ENCODE measurements at regions not wholly inside any gene's neighbourhood (a gene's known extent, or its start where the extent isn't known, plus 50 kb on each side); places are given as distances from the start of the nearest gene placed in this dataset.
"Not testable (repeated sequence)": the region's sequence is repeated elsewhere in the genome, so short reads cannot be mapped to it uniquely, and the experiment has no call there.

- DNase-seq: no peak
- no peak overlapping the region for H3K27ac Mint-ChIP-seq
- H3K27me3 Mint-ChIP-seq: no peaks in the 10 kb centered on the region
- no peak overlapping the region for H3K4me3 Mint-ChIP-seq
- no peaks in the 10 kb centered on the region for H3K36me3 Mint-ChIP-seq (ENCODE audit: low read depth)
- no peaks in the 10 kb centered on the region for H3K4me1 Mint-ChIP-seq (ENCODE audit: low read depth)
- H3K9me3 Mint-ChIP-seq: no peaks in the 10 kb centered on the region
Observed at GRCh38 chr14:38549564-38549963, 293.7 kb upstream of the CLEC14A start.

GRCh38 chr14:38547961-38548490 is 292.1 kb upstream of the CLEC14A start:
- Mint-ChIP-seq H3K27ac (no peak overlapping the region), H3K9me3 (no peaks in the 10 kb centered on the region), H3K27me3 (no peaks in the 10 kb centered on the region), H3K36me3 (ENCODE audit: low read depth) (no peaks in the 10 kb centered on the region), H3K4me1 (ENCODE audit: low read depth) (no peaks in the 10 kb centered on the region), H3K4me3 (no peak overlapping the region)
- no peak for DNase-seq

GRCh38 chr14:38546932-38547551 is 291.1 kb upstream of the CLEC14A start:
- Mint-ChIP-seq H3K9me3 (no peaks in the 10 kb centered on the region), H3K4me3 (no peak overlapping the region), H3K27me3 (no peaks in the 10 kb centered on the region), H3K27ac (no peak overlapping the region), H3K36me3 (ENCODE audit: low read depth) (no peaks in the 10 kb centered on the region), H3K4me1 (ENCODE audit: low read depth) (no peaks in the 10 kb centered on the region)
- no peak for DNase-seq

DNA sequence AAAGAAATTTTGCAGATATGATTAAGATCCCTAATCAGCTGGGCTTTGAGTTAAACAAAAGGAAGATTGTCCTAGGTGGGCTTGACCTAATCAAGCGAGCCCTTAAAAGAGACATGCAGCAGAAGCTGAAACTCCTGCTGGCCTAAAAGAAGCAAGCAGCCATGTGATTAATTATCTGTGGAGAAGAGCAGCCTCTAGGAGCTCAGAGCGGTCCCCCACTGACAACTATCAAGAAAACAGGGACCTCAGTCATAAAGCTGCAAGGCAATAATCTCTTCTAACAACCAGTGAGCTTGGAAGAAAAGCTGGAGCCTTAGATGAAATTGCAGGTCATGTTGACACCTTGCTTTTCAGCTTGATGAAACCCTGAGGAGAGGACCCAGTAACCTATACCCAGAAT is 288.9 kb upstream of the CLEC14A start:
- Mint-ChIP-seq H3K4me1 (ENCODE audit: low read depth) (no peaks in the 10 kb centered on the region), H3K9me3 (no peaks in the 10 kb centered on the region), H3K27ac (no peak overlapping the region)

GRCh38 chr14:38543851-38544250 is 288.0 kb upstream of the CLEC14A start:
- H3K27me3 Mint-ChIP-seq, H3K4me3 Mint-ChIP-seq, DNase-seq: not testable (repeated sequence)

More for the DNA sequence above, 288.9 kb upstream of the CLEC14A start:
- Mint-ChIP-seq H3K4me3 (no peak overlapping the region), H3K27me3 (no peaks in the 10 kb centered on the region), H3K36me3 (ENCODE audit: low read depth) (no peaks in the 10 kb centered on the region)
- no peak for DNase-seq

DNA sequence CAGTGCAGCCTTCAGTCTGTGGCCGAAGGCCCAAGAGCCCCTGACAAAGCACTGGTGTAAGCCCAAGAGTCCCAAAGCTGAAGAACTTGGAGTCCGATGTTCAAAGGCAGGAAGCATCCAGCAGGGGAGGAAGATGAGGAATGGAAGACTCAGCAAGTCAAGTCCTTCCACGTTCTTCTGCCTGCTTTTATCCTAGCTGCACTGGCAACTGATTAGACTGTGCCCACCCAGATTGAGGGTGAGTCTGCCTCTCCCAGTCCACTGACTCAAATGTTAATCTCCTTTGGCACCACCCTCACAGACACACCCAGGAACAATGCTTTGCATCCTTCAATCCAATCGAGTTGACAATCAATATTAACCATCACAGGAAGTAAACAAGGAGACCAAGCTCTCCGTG is 282.2 kb upstream of the CLEC14A start:
- H3K36me3 Mint-ChIP-seq (ENCODE audit: low read depth); DNase-seq; H3K9me3 Mint-ChIP-seq; H3K27ac Mint-ChIP-seq; H3K4me1 Mint-ChIP-seq (ENCODE audit: low read depth); H3K27me3 Mint-ChIP-seq; H3K4me3 Mint-ChIP-seq: not testable (repeated sequence)

More at GRCh38 chr14:38543851-38544250, 288.0 kb upstream of the CLEC14A start:
- H3K36me3 Mint-ChIP-seq (ENCODE audit: low read depth); H3K4me1 Mint-ChIP-seq (ENCODE audit: low read depth); H3K9me3 Mint-ChIP-seq; H3K27ac Mint-ChIP-seq: not testable (repeated sequence)

- H3K9me3 Mint-ChIP-seq: peaks cover 5% of the 10 kb centered on the region
- H3K4me3 Mint-ChIP-seq: no peak overlapping the region
Observed at GRCh38 chr14:38536376-38537038, 280.6 kb upstream of the CLEC14A start.

GRCh38 chr14:38528582-38528981 is 272.7 kb upstream of the CLEC14A start:
- peaks cover 5% of the 10 kb centered on the region for H3K9me3 Mint-ChIP-seq

More at GRCh38 chr14:38536376-38537038, 280.6 kb upstream of the CLEC14A start:
- Mint-ChIP-seq H3K27ac (no peak overlapping the region), H3K4me1 (ENCODE audit: low read depth) (no peaks in the 10 kb centered on the region), H3K36me3 (ENCODE audit: low read depth) (no peaks in the 10 kb centered on the region), H3K27me3 (no peaks in the 10 kb centered on the region)
- no peak for DNase-seq

DNA sequence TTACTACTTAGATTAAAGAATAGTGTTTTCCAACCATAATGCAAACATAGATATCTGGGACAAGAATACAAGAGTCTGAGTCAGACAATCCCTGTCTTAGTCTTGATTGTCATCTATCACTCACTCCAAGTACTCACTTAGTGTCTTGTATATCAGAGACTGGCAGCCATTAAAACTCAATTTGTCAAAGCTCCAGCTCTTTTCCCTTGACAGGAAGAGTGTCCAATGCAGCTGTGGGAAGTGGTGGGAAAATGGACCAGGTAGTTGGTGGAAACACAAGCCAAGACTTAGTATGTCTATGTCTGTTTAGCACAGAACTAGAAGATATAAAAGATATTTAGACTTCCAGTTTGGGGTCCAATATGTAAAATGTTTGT is 271.6 kb upstream of the CLEC14A start:
- DNase-seq: no peak
- no peak overlapping the region for H3K4me3 Mint-ChIP-seq
- H3K9me3 Mint-ChIP-seq: peaks cover 2% of the 10 kb centered on the region
- no peaks in the 10 kb centered on the region for H3K36me3 Mint-ChIP-seq (ENCODE audit: low read depth)
- H3K27ac Mint-ChIP-seq: no peak overlapping the region
- no peaks in the 10 kb centered on the region for H3K27me3 Mint-ChIP-seq
- H3K4me1 Mint-ChIP-seq (ENCODE audit: low read depth): no peaks in the 10 kb centered on the region

More at GRCh38 chr14:38528582-38528981, 272.7 kb upstream of the CLEC14A start:
- no peaks in the 10 kb centered on the region for H3K4me1 Mint-ChIP-seq (ENCODE audit: low read depth)
- no peak for DNase-seq
- H3K4me3 Mint-ChIP-seq: no peak overlapping the region
- H3K27me3 Mint-ChIP-seq: no peaks in the 10 kb centered on the region
- no peaks in the 10 kb centered on the region for H3K36me3 Mint-ChIP-seq (ENCODE audit: low read depth)
- no peak overlapping the region for H3K27ac Mint-ChIP-seq

- Mint-ChIP-seq H3K9me3 (no peaks in the 10 kb centered on the region), H3K27me3 (no peaks in the 10 kb centered on the region), H3K4me1 (ENCODE audit: low read depth) (no peaks in the 10 kb centered on the region), H3K4me3 (no peak overlapping the region), H3K27ac (no peak overlapping the region), H3K36me3 (ENCODE audit: low read depth) (no peaks in the 10 kb centered on the region)
- DNase-seq: no peak
Observed at GRCh38 chr14:38526826-38527501, 271.1 kb upstream of the CLEC14A start.

DNA sequence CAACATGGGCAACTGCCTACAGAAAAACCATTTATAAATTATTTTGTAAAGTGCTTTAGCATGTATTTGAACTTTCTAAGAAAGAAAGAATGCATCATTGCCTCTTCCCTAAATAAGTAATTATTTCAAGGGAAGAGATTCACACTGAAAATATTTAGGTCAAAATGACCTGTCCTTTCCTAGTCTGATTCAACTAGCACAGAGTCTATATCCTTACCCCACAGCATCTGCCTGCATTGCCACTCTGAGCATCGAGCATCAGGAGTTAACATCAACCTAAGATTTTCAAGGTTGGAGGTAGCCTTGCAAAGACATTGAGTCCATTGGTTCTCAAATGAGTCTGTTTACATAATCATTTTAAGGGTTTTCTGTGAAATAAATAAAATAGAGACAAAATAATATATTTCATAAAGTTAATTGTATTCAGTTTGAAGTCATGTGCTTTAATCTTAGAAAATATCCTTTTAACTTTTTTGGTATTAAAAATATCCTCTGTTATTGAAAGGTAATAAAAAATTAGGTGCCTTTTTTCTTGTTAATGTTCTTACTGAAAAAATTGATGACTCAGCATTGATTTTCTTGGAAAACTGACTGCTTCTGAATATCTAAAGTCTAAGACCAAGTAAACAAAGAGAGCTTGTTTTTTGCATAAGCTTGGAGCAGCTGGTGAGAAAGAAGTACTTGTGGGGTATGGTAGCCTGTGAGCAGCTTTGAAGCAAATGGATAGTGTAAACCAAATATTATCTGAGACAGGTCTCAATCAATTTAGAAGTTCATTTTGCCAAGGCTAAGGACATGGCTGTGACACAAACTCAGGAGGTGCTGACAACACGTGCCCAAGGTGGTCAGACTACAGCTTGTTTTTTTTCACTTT is 269.0 kb upstream of the CLEC14A start:
- no peak overlapping the region for H3K27ac Mint-ChIP-seq
- no peak overlapping the region for H3K4me3 Mint-ChIP-seq
- no peaks in the 10 kb centered on the region for H3K9me3 Mint-ChIP-seq
- DNase-seq: no peak
- H3K27me3 Mint-ChIP-seq: no peaks in the 10 kb centered on the region
- H3K36me3 Mint-ChIP-seq (ENCODE audit: low read depth): no peaks in the 10 kb centered on the region
- no peaks in the 10 kb centered on the region for H3K4me1 Mint-ChIP-seq (ENCODE audit: low read depth)

DNA sequence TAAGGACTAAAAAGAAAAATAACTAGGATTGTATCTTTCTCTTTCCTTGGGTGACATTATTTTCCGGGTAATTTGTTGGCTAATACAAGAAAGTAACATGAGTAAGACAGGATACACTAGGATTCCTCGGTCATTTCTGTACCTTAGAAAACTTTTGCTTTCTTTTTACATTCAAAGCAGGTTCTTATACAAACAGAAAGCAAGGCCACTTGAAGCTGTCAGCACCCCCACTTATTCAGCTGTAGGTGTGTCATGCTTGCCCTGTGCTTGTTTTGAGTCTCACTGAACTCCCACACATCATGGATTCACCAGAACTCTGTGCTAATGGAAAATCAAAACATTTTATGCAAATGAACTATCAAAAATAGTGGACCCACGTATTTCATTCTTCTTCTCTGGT is 266.8 kb upstream of the CLEC14A start:
- H3K27me3 Mint-ChIP-seq: no peaks in the 10 kb centered on the region
- no peaks in the 10 kb centered on the region for H3K4me1 Mint-ChIP-seq (ENCODE audit: low read depth)
- no peaks in the 10 kb centered on the region for H3K36me3 Mint-ChIP-seq (ENCODE audit: low read depth)
- H3K9me3 Mint-ChIP-seq: no peaks in the 10 kb centered on the region
- H3K27ac Mint-ChIP-seq: no peak overlapping the region
- DNase-seq: no peak
- H3K4me3 Mint-ChIP-seq: no peak overlapping the region

DNA sequence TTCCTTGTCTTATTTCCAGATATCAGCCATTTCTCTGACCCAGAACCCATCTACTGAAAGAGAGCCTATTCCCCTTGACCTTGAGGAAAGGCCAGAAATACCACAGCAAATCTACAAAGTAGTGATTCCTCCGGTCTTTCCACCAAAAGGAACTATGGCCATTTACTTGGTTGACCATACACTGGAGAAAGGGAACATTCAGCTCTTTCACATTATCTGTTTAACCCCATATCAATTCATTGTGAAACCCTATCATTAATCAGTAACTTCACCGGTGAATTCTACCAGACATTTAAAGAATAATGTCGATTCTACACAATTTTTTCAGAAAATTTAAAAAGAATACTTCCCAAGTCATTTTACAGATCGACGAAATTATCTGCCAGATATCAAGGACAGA is 265.7 kb upstream of the CLEC14A start:
- no peaks in the 10 kb centered on the region for H3K27me3 Mint-ChIP-seq
- no peaks in the 10 kb centered on the region for H3K36me3 Mint-ChIP-seq (ENCODE audit: low read depth)
- H3K4me3 Mint-ChIP-seq: no peak overlapping the region

DNA sequence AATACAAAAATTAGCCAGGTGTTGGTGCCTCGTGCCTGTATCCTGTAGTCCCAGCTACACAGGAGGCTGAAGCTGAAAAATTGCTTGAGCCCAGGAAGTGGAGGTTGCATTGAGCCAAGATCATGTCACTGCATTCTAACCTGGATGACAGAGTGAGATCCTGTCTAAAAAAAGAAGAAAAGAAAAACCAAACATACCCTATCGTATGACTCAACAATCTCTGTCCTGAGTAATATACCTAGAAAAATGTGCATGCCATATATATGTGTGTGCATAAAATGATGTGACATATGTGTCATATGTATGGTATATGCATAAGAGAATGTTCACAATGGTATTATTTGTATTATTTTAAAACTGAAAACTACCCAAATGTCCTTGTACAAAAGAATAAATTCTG is 261.5 kb upstream of the CLEC14A start:
- Mint-ChIP-seq H3K27me3 (no peaks in the 10 kb centered on the region), H3K27ac (no peak overlapping the region), H3K4me1 (ENCODE audit: low read depth) (no peaks in the 10 kb centered on the region), H3K4me3 (no peak overlapping the region), H3K9me3 (peaks cover 3% of the 10 kb centered on the region), H3K36me3 (ENCODE audit: low read depth) (no peaks in the 10 kb centered on the region)
- no peak for DNase-seq

More for the DNA sequence above, 265.7 kb upstream of the CLEC14A start:
- H3K27ac Mint-ChIP-seq: no peak overlapping the region
- no peak for DNase-seq
- H3K9me3 Mint-ChIP-seq: peaks cover 3% of the 10 kb centered on the region
- no peaks in the 10 kb centered on the region for H3K4me1 Mint-ChIP-seq (ENCODE audit: low read depth)
